HG02678 (cell line): ENCODE measurements at regions not wholly inside any gene's neighbourhood (a gene's known extent, or its start where the extent isn't known, plus 50 kb on each side); places are given as distances from the start of the nearest gene placed in this dataset.

ENCODE experiments used
- ATAC-seq: cut with Tn5 transposase; IDR thresholded peaks from one replicate; pipeline ENCODE4 v1.9.1; 2021; ENCODE audit warnings: mild to moderate bottlenecking, moderate library complexity; ENCODE audit not compliant: unreplicated experiment

GRCh38 chr14:98962118-98962517, 309.9 kb downstream of the BCL11B start:
- no peak for ATAC-seq

GRCh38 chr14:98963610-98964009, 308.4 kb downstream of the BCL11B start:
- no peak for ATAC-seq

- no peak for ATAC-seq
These were observed 307.8 kb downstream of the BCL11B start for GRCh38 chr14:98964171-98964570.

GRCh38 chr14:98965076-98965475, 306.9 kb downstream of the BCL11B start:
- no peak for ATAC-seq

- ATAC-seq = no peak
These were observed 306.0 kb downstream of the BCL11B start for GRCh38 chr14:98966016-98966415.

- no peak for ATAC-seq
These were observed 305.4 kb downstream of the BCL11B start for GRCh38 chr14:98966475-98967162.

GRCh38 chr14:98974113-98974512, 297.9 kb downstream of the BCL11B start:
- no peak for ATAC-seq

- no peak for ATAC-seq
These were observed 295.7 kb downstream of the BCL11B start for GRCh38 chr14:98976271-98976670.

- no peak for ATAC-seq
These were observed 294.5 kb downstream of the BCL11B start for GRCh38 chr14:98977451-98977850.

- ATAC-seq = no peak
These were observed 289.0 kb downstream of the BCL11B start for GRCh38 chr14:98982986-98983385.

- ATAC-seq = no peak
These were observed 287.8 kb downstream of the BCL11B start for GRCh38 chr14:98984027-98984718.

GRCh38 chr14:98984719-98985041, 287.3 kb downstream of the BCL11B start:
- ATAC-seq = no peak

- ATAC-seq = no peak
These were observed 278.2 kb downstream of the BCL11B start for GRCh38 chr14:98993818-98994217.

GRCh38 chr14:98994561-98994960, 277.4 kb downstream of the BCL11B start:
- no peak for ATAC-seq

GRCh38 chr14:98997526-98998205, 274.3 kb downstream of the BCL11B start:
- no peak for ATAC-seq

- ATAC-seq = no peak
These were observed 272.7 kb downstream of the BCL11B start for GRCh38 chr14:98999345-98999744.

GRCh38 chr14:98999901-99000300, 272.1 kb downstream of the BCL11B start:
- ATAC-seq = no peak

- ATAC-seq = no peak
These were observed 270.8 kb downstream of the BCL11B start for GRCh38 chr14:99001241-99001640.

GRCh38 chr14:99003646-99004045, 268.4 kb downstream of the BCL11B start:
- ATAC-seq = no peak

GRCh38 chr14:99004112-99004511, 267.9 kb downstream of the BCL11B start:
- no peak for ATAC-seq

GRCh38 chr14:99006276-99006675, 265.7 kb downstream of the BCL11B start:
- ATAC-seq = no peak

GRCh38 chr14:99007795-99008194, 264.2 kb downstream of the BCL11B start:
- no peak for ATAC-seq
